ENCODE measurements at regions not wholly inside any gene's neighbourhood (a gene's known extent, or its start where the extent isn't known, plus 50 kb on each side); places are given as distances from the start of the nearest gene placed in this dataset.

DNA sequence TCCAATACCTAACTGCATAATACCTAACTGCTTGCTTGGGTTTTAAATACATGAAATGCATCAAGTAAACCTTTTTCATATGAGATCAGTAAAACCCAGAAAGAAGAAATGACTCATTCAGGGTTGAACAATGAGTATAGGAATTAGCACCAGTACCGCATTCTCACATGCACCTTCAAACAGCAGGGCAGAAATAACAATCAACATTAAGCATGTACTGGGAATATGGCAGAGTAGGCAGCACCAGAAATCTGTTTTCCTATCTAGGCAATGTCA lies 850.3 kb upstream of the SORCS1 start:
- H3K9me2 ChIP-seq (ENCODE audit: insufficient read depth, low read length): no peaks in the 10 kb centered on the region
- H3K9ac ChIP-seq (ENCODE audit: low read length): no peak overlapping the region
- no peaks in the 10 kb centered on the region for H3K79me2 ChIP-seq (replicated peaks; ENCODE audit: insufficient read depth, low read length)
- H3K4me2 ChIP-seq (ENCODE audit: low read length): no peak overlapping the region
- no peak overlapping the region for H2AFZ ChIP-seq (ENCODE audit: low read depth, low read length)
- H3K27me3 ChIP-seq (ENCODE audit: insufficient read depth, low read depth, low read length): no peaks in the 10 kb centered on the region
- no peaks in the 10 kb centered on the region for H4K20me1 ChIP-seq (ENCODE audit: insufficient read depth)
- H3K27ac ChIP-seq (ENCODE audit: low read length): no peak overlapping the region
- H3K36me3 ChIP-seq (ENCODE audit: insufficient read depth, low read length): no peaks in the 10 kb centered on the region
- no peaks in the 10 kb centered on the region for H3K9me3 ChIP-seq (ENCODE audit: low read length)
- H3F3A ChIP-seq (ENCODE audit: insufficient read depth, low read length, poor library complexity, severe bottlenecking): no peaks in the 10 kb centered on the region
- no peak overlapping the region for H3K4me3 ChIP-seq (ENCODE audit: low read length)
- TF ChIP-seq MXI1 (conservative IDR thresholded peaks at IDR 0.05; ENCODE audit: poor library complexity, severe bottlenecking) (no peak), EZH2 (IDR thresholded peaks at IDR 0.05; ENCODE audit: borderline replicate concordance, insufficient read depth, low read length, poor library complexity, severe bottlenecking) (no peak), SMC3 (conservative IDR thresholded peaks at IDR 0.05; ENCODE audit: poor library complexity) (no peak), TAF1 (IDR thresholded peaks at IDR 0.05; ENCODE audit: low read depth) (no peak)
- TF ChIP-seq, protein P1, sequence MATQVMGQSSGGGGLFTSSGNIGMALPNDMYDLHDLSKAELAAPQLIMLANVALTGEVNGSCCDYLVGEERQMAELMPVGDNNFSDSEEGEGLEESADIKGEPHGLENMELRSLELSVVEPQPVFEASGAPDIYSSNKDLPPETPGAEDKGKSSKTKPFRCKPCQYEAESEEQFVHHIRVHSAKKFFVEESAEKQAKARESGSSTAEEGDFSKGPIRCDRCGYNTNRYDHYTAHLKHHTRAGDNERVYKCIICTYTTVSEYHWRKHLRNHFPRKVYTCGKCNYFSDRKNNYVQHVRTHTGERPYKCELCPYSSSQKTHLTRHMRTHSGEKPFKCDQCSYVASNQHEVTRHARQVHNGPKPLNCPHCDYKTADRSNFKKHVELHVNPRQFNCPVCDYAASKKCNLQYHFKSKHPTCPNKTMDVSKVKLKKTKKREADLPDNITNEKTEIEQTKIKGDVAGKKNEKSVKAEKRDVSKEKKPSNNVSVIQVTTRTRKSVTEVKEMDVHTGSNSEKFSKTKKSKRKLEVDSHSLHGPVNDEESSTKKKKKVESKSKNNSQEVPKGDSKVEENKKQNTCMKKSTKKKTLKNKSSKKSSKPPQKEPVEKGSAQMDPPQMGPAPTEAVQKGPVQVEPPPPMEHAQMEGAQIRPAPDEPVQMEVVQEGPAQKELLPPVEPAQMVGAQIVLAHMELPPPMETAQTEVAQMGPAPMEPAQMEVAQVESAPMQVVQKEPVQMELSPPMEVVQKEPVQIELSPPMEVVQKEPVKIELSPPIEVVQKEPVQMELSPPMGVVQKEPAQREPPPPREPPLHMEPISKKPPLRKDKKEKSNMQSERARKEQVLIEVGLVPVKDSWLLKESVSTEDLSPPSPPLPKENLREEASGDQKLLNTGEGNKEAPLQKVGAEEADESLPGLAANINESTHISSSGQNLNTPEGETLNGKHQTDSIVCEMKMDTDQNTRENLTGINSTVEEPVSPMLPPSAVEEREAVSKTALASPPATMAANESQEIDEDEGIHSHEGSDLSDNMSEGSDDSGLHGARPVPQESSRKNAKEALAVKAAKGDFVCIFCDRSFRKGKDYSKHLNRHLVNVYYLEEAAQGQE (IDR thresholded peaks at IDR 0.05; ENCODE audit: borderline replicate concordance): no peak

DNA sequence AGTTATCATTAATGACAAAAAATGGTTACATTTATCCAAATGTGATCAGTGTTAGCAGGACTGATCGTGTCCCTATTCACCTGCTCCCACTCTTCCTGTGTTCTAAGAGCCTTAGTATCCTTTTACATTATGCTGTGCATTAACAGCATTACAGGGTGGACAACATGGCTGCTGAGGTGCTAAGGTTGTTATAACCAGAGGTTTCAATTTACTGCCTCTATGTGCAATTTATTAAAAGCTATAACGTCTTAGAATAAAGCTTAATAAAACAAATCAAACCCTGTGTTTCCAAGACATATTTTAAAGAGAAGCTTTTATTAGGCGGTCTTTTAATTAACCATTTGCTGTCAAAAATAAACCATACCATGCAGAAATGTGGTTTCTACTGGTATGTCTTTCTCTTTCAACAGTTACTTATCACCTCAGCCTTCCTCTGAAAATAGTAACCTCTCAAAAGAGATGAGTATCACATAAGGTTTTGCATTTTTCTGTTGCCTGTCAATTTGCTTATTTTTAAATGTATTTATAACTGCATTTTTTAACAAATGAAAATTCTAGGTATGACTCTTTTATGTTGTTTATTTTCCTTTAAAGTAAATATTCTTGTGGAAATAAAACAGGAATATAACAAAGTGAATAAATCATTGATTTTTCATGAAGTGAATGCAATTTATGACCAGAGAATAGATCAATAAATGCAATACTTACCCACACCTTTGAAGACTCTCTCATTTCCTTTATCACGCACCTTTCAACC lies 849.8 kb upstream of the SORCS1 start:
- TF ChIP-seq SMC3 (conservative IDR thresholded peaks at IDR 0.05; ENCODE audit: poor library complexity) (no peak), RAD21 (conservative IDR thresholded peaks at IDR 0.05) (no peak), EZH2 (IDR thresholded peaks at IDR 0.05; ENCODE audit: borderline replicate concordance, insufficient read depth, low read length, poor library complexity, severe bottlenecking) (no peak), EP300 (conservative IDR thresholded peaks at IDR 0.05; ENCODE audit: poor library complexity, severe bottlenecking) (no peak), TAF1 (IDR thresholded peaks at IDR 0.05; ENCODE audit: low read depth) (no peak)
- TF ChIP-seq, protein P1 (IDR thresholded peaks at IDR 0.05; ENCODE audit: borderline replicate concordance): no peak
- H3K4me3 ChIP-seq (ENCODE audit: low read length): no peak overlapping the region

More for the DNA sequence above, 849.8 kb upstream of the SORCS1 start:
- no peak overlapping the region for H3K27ac ChIP-seq (ENCODE audit: low read length)
- no peaks in the 10 kb centered on the region for H3K9me3 ChIP-seq (ENCODE audit: low read length)
- H3K9me2 ChIP-seq (ENCODE audit: insufficient read depth, low read length): no peaks in the 10 kb centered on the region
- no peak overlapping the region for H2AFZ ChIP-seq (ENCODE audit: low read depth, low read length)
- H3K36me3 ChIP-seq (ENCODE audit: insufficient read depth, low read length): no peaks in the 10 kb centered on the region
- H3K27me3 ChIP-seq (ENCODE audit: insufficient read depth, low read depth, low read length): no peaks in the 10 kb centered on the region
- H3F3A ChIP-seq (ENCODE audit: insufficient read depth, low read length, poor library complexity, severe bottlenecking): no peaks in the 10 kb centered on the region
- H3K79me2 ChIP-seq (replicated peaks; ENCODE audit: insufficient read depth, low read length): no peaks in the 10 kb centered on the region
- H3K9ac ChIP-seq (ENCODE audit: low read length): no peak overlapping the region
- no peak overlapping the region for H3K4me2 ChIP-seq (ENCODE audit: low read length)
- H4K20me1 ChIP-seq (ENCODE audit: insufficient read depth): no peaks in the 10 kb centered on the region
